K562 (cell line): ENCODE measurements at regions not wholly inside any gene's neighbourhood (a gene's known extent, or its start where the extent isn't known, plus 50 kb on each side); places are given as distances from the start of the nearest gene placed in this dataset.

Source experiments
- MCM2 ChIP-seq: fragments of 450-650 bp; IDR thresholded peaks from 2 replicates; pipeline ENCODE4 v1.6.1; 2017; ENCODE audit warnings: low read depth, mild to moderate bottlenecking
- SRSF7 ChIP-seq: fragments of 200-400 bp; formaldehyde crosslinking; optimal IDR thresholded peaks from 2 replicates; pipeline ENCODE3; 2017; ENCODE audit warnings: mild to moderate bottlenecking, low read depth, low read length
- TEAD2 ChIP-seq: fragments of 450-650 bp; IDR thresholded peaks from 2 replicates; pipeline ENCODE4 v1.6.1; 2016; ENCODE audit warnings: missing genetic modification characterization, control low read depth, missing compliant biosample characterization
- ZFPM2 ChIP-seq: fragments of 250-450 bp; sonication (Bioruptor Pico); IDR thresholded peaks from 2 replicates; pipeline ENCODE4 v1.5.1; 2022; ENCODE audit warnings: mild to moderate bottlenecking
- ZNF717 ChIP-seq: fragments of 250-450 bp; sonication (Bioruptor Pico); IDR thresholded peaks from 2 replicates; pipeline ENCODE4 v1.5.0; 2021
- TF ChIP-seq, protein P1 (sequence below): sonication (generic); formaldehyde crosslinking; IDR thresholded peaks from 2 replicates; pipeline ENCODE4 v1.8.0; 2022; ENCODE audit warnings: missing genetic modification reagents, mild to moderate bottlenecking, moderate library complexity, borderline replicate concordance
- TF ChIP-seq, protein P2 (sequence below), 2 experiments: fragments of 450-650 bp; IDR thresholded peaks; 2 replicates each; pipeline ENCODE4 v1.6.1; 2018; ENCODE audit warnings: mild to moderate bottlenecking in 2 of 2, low read depth in 1 of 2; ENCODE audit not compliant: partially characterized antibody in 2 of 2
- TF ChIP-seq, protein P3 (sequence below): sonication (generic); IDR thresholded peaks from 2 replicates; pipeline ENCODE4 v1.6.1; 2016
- TF ChIP-seq, protein P4 (sequence below): fragments of 250-450 bp; sonication (Bioruptor Pico); IDR thresholded peaks from 2 replicates; pipeline ENCODE4 v1.4.0; 2020
- TF ChIP-seq, protein P5 (sequence below), 2 experiments: IDR thresholded peaks; 2 replicates each; pipeline ENCODE4 v1.6.1; 2012; ENCODE audit warnings: improper control_type of control experiment in 2 of 2, low read depth in 2 of 2, low read length in 2 of 2, borderline replicate concordance in 1 of 2

DNA sequence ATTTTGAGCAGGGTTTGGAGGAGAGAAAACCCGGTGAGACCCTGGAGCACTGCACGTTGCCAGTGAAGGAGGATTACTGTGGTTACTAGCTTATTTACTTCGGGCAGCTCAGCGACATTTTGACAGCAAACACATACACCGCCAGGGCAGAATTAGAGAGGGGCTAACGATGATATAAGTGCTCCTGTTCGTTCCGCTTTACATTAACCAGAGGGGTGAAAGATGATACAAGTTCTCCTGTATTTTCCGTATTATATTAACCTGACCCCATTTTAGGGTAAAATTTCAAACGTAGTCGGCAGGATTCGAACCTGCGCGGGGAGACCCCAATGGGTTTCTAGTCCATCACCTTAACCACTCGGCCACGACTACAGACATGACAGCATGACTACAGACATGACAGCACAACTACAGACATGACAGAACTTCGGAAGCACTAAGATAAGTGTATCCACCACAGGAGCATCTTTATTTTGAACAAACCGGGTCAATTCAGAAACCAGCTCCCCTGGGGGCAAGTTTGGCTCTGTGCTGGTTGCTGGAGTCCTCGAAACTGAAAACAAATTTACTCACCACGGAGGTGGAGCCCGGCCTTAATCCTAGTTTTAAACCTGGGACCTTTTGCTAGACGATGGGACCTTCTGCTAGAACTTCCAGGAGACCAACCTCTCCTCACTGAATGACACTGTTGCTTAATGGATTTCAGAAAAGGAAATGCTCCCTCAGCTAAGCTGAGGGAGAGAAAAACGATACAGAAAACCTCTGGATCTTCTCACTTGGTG lies 80.4 kb upstream of the ZNF184 start (continued):
- TF ChIP-seq, protein P1, sequence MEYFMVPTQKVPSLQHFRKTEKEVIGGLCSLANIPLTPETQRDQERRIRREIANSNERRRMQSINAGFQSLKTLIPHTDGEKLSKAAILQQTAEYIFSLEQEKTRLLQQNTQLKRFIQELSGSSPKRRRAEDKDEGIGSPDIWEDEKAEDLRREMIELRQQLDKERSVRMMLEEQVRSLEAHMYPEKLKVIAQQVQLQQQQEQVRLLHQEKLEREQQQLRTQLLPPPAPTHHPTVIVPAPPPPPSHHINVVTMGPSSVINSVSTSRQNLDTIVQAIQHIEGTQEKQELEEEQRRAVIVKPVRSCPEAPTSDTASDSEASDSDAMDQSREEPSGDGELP (CRISPR knock-in tag), result 0 out of 2 replicates have a peak, but pooled peaks have one; percentile 14
- TF ChIP-seq MCM2 (no peak), ZNF717 (CRISPR knock-in tag) (no peak), SRSF7 (no peak), TEAD2 (0 out of 2 replicates have a peak, but pooled peaks have one; percentile 47), ZFPM2 (CRISPR knock-in tag) (no peak)
- TF ChIP-seq, protein P2, sequence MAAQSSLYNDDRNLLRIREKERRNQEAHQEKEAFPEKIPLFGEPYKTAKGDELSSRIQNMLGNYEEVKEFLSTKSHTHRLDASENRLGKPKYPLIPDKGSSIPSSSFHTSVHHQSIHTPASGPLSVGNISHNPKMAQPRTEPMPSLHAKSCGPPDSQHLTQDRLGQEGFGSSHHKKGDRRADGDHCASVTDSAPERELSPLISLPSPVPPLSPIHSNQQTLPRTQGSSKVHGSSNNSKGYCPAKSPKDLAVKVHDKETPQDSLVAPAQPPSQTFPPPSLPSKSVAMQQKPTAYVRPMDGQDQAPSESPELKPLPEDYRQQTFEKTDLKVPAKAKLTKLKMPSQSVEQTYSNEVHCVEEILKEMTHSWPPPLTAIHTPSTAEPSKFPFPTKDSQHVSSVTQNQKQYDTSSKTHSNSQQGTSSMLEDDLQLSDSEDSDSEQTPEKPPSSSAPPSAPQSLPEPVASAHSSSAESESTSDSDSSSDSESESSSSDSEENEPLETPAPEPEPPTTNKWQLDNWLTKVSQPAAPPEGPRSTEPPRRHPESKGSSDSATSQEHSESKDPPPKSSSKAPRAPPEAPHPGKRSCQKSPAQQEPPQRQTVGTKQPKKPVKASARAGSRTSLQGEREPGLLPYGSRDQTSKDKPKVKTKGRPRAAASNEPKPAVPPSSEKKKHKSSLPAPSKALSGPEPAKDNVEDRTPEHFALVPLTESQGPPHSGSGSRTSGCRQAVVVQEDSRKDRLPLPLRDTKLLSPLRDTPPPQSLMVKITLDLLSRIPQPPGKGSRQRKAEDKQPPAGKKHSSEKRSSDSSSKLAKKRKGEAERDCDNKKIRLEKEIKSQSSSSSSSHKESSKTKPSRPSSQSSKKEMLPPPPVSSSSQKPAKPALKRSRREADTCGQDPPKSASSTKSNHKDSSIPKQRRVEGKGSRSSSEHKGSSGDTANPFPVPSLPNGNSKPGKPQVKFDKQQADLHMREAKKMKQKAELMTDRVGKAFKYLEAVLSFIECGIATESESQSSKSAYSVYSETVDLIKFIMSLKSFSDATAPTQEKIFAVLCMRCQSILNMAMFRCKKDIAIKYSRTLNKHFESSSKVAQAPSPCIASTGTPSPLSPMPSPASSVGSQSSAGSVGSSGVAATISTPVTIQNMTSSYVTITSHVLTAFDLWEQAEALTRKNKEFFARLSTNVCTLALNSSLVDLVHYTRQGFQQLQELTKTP (IDR thresholded peaks at IDR 0.05; ENCODE audit: low read depth in 1 of 2, partially characterized antibody in 2 of 2), result peak; percentile 41 to 84
- TF ChIP-seq, protein P3, sequence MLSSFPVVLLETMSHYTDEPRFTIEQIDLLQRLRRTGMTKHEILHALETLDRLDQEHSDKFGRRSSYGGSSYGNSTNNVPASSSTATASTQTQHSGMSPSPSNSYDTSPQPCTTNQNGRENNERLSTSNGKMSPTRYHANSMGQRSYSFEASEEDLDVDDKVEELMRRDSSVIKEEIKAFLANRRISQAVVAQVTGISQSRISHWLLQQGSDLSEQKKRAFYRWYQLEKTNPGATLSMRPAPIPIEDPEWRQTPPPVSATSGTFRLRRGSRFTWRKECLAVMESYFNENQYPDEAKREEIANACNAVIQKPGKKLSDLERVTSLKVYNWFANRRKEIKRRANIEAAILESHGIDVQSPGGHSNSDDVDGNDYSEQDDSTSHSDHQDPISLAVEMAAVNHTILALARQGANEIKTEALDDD, result peak; percentile 99
- TF ChIP-seq, protein P4, sequence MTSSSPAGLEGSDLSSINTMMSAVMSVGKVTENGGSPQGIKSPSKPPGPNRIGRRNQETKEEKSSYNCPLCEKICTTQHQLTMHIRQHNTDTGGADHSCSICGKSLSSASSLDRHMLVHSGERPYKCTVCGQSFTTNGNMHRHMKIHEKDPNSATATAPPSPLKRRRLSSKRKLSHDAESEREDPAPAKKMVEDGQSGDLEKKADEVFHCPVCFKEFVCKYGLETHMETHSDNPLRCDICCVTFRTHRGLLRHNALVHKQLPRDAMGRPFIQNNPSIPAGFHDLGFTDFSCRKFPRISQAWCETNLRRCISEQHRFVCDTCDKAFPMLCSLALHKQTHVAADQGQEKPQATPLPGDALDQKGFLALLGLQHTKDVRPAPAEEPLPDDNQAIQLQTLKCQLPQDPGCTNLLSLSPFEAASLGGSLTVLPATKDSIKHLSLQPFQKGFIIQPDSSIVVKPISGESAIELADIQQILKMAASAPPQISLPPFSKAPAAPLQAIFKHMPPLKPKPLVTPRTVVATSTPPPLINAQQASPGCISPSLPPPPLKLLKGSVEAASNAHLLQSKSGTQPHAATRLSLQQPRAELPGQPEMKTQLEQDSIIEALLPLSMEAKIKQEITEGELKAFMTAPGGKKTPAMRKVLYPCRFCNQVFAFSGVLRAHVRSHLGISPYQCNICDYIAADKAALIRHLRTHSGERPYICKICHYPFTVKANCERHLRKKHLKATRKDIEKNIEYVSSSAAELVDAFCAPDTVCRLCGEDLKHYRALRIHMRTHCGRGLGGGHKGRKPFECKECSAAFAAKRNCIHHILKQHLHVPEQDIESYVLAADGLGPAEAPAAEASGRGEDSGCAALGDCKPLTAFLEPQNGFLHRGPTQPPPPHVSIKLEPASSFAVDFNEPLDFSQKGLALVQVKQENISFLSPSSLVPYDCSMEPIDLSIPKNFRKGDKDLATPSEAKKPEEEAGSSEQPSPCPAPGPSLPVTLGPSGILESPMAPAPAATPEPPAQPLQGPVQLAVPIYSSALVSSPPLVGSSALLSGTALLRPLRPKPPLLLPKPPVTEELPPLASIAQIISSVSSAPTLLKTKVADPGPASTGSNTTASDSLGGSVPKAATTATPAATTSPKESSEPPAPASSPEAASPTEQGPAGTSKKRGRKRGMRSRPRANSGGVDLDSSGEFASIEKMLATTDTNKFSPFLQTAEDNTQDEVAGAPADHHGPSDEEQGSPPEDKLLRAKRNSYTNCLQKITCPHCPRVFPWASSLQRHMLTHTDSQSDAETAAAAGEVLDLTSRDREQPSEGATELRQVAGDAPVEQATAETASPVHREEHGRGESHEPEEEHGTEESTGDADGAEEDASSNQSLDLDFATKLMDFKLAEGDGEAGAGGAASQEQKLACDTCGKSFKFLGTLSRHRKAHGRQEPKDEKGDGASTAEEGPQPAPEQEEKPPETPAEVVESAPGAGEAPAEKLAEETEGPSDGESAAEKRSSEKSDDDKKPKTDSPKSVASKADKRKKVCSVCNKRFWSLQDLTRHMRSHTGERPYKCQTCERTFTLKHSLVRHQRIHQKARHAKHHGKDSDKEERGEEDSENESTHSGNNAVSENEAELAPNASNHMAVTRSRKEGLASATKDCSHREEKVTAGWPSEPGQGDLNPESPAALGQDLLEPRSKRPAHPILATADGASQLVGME (CRISPR knock-in tag), result peak; percentile 90; the same call in 1 of the 2 replicates
- TF ChIP-seq, protein P5, sequence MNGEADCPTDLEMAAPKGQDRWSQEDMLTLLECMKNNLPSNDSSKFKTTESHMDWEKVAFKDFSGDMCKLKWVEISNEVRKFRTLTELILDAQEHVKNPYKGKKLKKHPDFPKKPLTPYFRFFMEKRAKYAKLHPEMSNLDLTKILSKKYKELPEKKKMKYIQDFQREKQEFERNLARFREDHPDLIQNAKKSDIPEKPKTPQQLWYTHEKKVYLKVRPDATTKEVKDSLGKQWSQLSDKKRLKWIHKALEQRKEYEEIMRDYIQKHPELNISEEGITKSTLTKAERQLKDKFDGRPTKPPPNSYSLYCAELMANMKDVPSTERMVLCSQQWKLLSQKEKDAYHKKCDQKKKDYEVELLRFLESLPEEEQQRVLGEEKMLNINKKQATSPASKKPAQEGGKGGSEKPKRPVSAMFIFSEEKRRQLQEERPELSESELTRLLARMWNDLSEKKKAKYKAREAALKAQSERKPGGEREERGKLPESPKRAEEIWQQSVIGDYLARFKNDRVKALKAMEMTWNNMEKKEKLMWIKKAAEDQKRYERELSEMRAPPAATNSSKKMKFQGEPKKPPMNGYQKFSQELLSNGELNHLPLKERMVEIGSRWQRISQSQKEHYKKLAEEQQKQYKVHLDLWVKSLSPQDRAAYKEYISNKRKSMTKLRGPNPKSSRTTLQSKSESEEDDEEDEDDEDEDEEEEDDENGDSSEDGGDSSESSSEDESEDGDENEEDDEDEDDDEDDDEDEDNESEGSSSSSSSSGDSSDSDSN (IDR thresholded peaks at IDR 0.05; ENCODE audit: borderline replicate concordance in 1 of 2, low read depth in 2 of 2, low read length in 2 of 2), result peak in 1 of 2 experiments; percentile 64; a peak in 1 of 4 replicates
